Neural crest cell (in vitro differentiated cells): ENCODE measurements at regions not wholly inside any gene's neighbourhood (a gene's known extent, or its start where the extent isn't known, plus 50 kb on each side); places are given as distances from the start of the nearest gene placed in this dataset.

ENCODE experiments used
- DNase-seq: peaks from one replicate; pipeline ENCODE4 v3.0.0; 2021; ENCODE audit warnings: low read depth, mixed read lengths, low spot score
- H3K27ac Mint-ChIP-seq: one replicate; pipeline ENCODE4 v1.8.0; 2021; ENCODE audit warnings: mild to moderate bottlenecking, mixed read lengths; ENCODE audit not compliant: unreplicated experiment
- H3K27me3 Mint-ChIP-seq: 2 replicates; pipeline ENCODE4 v1.8.0; 2021; ENCODE audit warnings: low read depth, mild to moderate bottlenecking, mixed read lengths
- H3K36me3 Mint-ChIP-seq: 2 replicates; pipeline ENCODE4 v1.8.0; 2021; ENCODE audit warnings: low read depth, mild to moderate bottlenecking, mixed read lengths
- H3K4me1 Mint-ChIP-seq: 2 replicates; pipeline ENCODE4 v1.8.0; 2021; ENCODE audit warnings: mixed read lengths
- H3K4me3 Mint-ChIP-seq: one replicate; pipeline ENCODE4 v1.8.0; 2021; ENCODE audit warnings: mild to moderate bottlenecking, mixed read lengths
- H3K9me3 Mint-ChIP-seq: 2 replicates; pipeline ENCODE4 v1.8.0; 2021; ENCODE audit warnings: mixed read lengths
- CTCF ChIP-seq: fragments of 200-600 bp; sonication (generic); conservative IDR thresholded peaks from 2 replicates; pipeline ENCODE4 v1.5.0; 2021; ENCODE audit warnings: antibody characterized with exemption, mild to moderate bottlenecking

GRCh38 chr14:106044515-106044914 lies 518.1 kb downstream of the TMEM121 start:
- Mint-ChIP-seq H3K36me3 (peaks cover 11% of the 10 kb centered on the region), H3K27ac (no peak overlapping the region), H3K4me1 (no peaks in the 10 kb centered on the region), H3K27me3 (no peaks in the 10 kb centered on the region), H3K4me3 (no peak overlapping the region), H3K9me3 (peaks cover 21% of the 10 kb centered on the region)
- TF ChIP-seq CTCF, result no peak
- no peak for DNase-seq

GRCh38 chr14:106044949-106045596 lies 518.7 kb downstream of the TMEM121 start:
- H3K27ac Mint-ChIP-seq, result no peak overlapping the region
- no peaks in the 10 kb centered on the region for H3K4me1 Mint-ChIP-seq
- peaks cover 12% of the 10 kb centered on the region for H3K36me3 Mint-ChIP-seq
- no peak for DNase-seq
- no peak for TF ChIP-seq CTCF
- H3K9me3 Mint-ChIP-seq, result peaks cover 22% of the 10 kb centered on the region
- no peaks in the 10 kb centered on the region for H3K27me3 Mint-ChIP-seq
- no peak overlapping the region for H3K4me3 Mint-ChIP-seq

GRCh38 chr14:106051796-106052195 lies 525.4 kb downstream of the TMEM121 start:
- Mint-ChIP-seq H3K36me3 (peaks cover 9% of the 10 kb centered on the region), H3K4me1 (no peaks in the 10 kb centered on the region), H3K4me3 (no peak overlapping the region), H3K27ac (no peak overlapping the region), H3K9me3 (peaks cover 24% of the 10 kb centered on the region), H3K27me3 (no peaks in the 10 kb centered on the region)
- DNase-seq, result no peak
- no peak for TF ChIP-seq CTCF

- Mint-ChIP-seq H3K27me3 (no peaks in the 10 kb centered on the region), H3K4me1 (no peaks in the 10 kb centered on the region), H3K4me3 (no peak overlapping the region), H3K9me3 (peaks cover 19% of the 10 kb centered on the region), H3K27ac (no peak overlapping the region), H3K36me3 (peaks cover 6% of the 10 kb centered on the region)
- DNase-seq, result no peak
- TF ChIP-seq CTCF, result no peak
Measured at GRCh38 chr14:106055289-106055688, 528.9 kb downstream of the TMEM121 start.

- Mint-ChIP-seq H3K4me3 (no peak overlapping the region), H3K36me3 (no peaks in the 10 kb centered on the region), H3K9me3 (peaks cover 17% of the 10 kb centered on the region), H3K4me1 (no peaks in the 10 kb centered on the region), H3K27me3 (no peaks in the 10 kb centered on the region), H3K27ac (no peak overlapping the region)
- no peak for TF ChIP-seq CTCF
- no peak for DNase-seq
Measured at GRCh38 chr14:106058342-106058741, 532.0 kb downstream of the TMEM121 start.
